G401.6 (cell line): ENCODE measurements at regions not wholly inside any gene's neighbourhood (a gene's known extent, or its start where the extent isn't known, plus 50 kb on each side); places are given as distances from the start of the nearest gene placed in this dataset.
"Not testable (repeated sequence)": the region's sequence is repeated elsewhere in the genome, so short reads cannot be mapped to it uniquely, and the experiment has no call there.

ENCODE experiments used
- FAIRE-seq: peaks from 2 replicates; lab custom pipeline; 2012; peaks lifted over from hg19 to GRCh38; lab: Jason Lieb, UNC

DNA sequence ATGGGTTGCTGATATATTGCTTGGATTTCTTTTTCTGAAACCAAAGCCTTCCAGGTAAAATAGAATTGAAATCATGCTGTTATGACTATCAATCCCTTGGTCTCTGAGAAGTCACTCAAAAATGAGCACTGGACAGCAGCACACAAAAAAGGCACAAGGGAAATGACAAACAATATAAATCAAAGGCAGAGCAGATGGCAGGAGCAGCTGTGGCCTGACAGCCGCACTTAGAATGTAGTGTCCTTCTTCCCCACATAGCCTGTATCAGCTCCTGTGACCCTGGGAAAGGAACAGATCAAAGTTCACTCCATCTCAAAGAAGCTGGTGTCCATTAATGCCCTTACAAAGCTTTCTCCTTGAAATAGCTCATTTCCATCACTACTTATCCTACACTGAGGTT is 326.7 kb downstream of the SUCLG1 start:
- FAIRE-seq: no peak

- no peak for FAIRE-seq
Measured at GRCh38 chr2:84131278-84131830, 327.7 kb downstream of the SUCLG1 start.

DNA sequence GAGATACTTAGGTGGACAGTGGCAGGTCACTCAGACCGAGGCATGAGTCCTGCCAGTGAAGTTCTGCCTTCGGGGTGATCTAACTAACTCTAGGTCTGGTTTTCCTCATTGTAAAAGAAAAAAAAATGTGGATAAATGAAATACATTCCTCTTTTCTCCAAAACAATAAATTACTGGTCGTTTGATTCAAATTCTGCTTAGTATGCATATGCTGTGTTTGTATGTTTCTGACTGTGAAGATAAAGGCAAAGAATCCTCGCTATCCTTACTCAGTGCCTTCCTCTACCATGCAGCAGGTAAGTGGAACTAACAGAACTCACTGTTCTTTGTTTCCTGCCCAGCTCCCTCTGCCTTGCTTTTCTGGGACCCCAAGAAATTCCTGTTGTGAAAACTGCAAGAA is 330.1 kb downstream of the SUCLG1 start:
- no peak for FAIRE-seq

DNA sequence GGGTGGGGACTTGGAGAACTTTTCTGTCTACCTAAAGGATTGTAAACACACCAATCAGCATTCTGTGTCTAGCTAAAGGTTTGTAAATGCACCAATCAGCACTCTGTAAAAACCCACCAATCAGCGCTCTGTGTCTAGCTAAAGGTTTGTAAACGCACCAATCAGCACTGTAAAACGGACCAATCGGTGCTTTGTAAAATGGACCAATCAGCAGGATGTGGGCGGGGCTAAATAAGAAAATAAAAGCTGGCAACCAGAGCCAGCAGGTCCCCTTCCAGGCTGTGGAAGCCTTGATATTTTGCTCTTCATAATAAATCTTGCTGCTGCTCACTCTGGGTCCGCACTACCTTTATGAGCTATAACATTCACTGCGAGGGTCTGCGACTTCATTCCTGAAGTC is 331.3 kb downstream of the SUCLG1 start:
- FAIRE-seq: not testable (repeated sequence)

DNA sequence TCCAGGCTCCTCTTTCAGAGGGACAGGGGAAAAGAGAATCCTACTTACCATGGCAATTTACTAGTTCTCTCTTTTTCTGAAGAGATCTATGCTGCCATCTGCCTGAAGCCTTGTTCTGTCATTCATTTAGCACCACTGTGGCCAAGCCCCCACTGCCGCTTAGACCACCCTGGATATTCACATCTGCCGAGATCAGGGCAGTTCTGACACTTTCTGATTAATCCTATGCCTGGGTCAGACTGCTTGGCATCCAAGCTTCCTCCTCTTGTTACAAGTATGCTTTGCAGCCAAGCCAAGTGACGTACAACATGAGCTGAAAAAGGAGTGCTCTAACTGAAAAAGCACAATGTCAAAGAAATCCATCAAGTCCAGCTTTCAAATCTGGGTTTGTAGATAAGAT is 332.6 kb downstream of the SUCLG1 start:
- no peak for FAIRE-seq

DNA sequence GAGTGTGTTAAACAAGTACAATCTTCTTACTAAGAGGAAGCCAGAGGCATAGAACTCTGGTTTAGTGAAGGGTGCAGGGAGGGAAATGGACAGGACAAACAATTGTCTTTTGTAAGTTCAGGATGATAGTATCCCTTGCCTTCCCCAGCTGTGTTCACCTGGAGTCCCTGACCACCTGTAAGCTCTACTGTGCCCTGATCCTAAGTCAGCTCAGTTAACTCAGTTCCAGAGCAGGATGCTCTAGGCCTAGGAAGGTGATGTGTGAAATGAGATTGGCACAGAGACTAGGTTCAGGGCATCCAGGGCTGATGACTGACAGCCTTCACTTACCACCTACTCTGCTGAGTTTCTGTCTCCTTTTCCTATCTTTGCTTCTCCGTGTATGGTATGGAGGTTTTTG is 333.0 kb downstream of the SUCLG1 start:
- no peak for FAIRE-seq

DNA sequence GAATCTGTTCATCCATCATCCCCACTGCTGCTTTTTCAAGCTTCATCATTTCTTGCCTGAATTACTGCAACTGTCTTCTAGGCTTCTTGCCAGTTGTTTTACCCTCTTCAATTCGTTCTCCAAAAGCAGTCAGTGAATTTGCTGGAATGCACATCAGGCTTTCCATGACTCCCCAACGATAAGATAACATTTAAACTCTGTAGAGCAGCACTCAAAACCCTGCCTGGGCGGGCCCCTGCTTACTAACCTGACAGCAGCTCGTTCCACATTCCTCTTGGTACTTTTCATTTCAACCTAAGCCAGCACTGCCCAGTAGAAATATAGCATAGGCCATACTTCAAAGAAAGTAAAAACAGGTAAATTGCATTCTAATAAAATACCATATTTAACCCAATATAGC is 342.9 kb downstream of the SUCLG1 start:
- FAIRE-seq: no peak

DNA sequence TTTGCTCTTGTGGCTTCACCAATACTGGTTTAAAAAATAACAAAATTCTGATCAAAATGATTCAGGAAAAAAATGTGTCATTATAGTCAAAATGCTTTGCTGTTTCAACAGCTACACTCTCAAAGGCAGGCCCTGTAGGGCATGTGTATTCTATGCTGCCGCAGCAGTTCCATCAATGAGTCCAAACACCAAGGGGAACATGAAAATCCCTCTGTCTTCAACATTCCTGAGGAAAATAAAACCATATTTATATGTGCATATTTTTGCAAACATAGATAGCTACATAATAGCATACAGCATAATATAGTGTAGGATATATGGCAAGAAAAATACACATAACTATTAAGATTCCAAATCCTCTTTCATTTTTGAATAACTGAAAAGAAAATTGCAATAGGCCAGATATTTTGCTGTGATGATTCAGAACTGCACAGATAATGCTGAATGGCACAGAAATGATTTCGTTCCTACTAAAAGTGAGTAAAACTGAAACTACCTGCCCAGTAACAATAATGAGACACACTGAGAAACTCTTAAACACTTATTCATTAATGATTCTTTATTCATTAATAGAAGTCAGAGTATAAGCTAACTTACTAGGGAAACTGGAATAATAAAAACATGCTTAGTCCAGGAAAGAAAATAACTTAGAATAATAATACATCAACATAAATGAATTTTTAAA is 343.8 kb downstream of the SUCLG1 start:
- no peak for FAIRE-seq

DNA sequence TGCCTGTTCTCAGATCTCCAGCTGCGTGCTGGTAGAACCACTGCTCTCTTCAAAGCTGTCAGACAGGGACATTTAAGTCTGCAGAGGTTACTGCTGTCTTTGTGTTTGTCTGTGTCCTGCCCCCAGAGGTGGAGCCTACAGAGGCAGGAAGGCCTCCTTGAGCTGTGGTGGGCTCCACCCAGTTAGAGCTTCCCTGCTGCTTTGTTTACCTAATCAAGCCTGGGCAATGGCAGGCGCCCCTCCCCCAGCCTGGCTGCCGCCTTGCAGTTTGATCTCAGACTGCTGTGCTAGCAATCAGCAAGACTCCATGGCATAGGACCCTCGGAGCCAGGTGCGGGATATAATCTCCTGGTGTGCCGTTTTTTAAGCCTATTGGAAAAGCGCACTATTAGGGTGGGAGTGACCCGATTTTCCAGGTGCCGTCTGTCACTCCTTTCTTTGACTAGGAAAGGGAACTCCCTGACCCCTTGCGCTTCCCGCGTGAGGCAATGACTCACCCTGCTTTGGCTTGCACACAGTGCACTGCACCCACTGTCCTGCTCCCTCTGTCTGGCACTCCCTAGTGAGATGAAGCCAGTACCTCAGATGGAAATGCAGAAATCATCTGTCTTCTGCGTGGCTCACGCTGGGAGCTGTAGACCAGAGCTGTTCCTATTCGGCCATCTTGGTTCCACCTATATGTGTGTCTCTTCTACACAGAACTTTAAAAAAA is 355.1 kb downstream of the SUCLG1 start:
- FAIRE-seq: not testable (repeated sequence)

DNA sequence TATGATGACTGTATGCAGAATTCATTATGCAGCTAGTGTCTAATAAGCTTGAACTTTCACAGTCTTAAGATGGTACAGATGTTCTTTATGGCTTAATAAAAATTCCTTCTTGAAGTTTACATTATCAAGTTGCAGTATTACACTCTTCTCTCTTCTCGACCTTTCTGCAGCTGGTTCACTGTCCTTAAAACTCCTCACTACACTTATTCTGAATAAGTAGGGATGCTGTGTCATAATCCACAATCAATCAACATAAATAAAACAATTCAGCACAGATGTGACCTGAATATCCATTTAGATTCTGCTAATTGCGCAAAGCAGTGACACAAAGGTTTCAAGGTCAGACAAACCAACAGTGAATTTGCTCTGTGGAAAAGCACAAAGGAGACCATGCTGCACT is 356.8 kb downstream of the SUCLG1 start:
- FAIRE-seq: no peak

DNA sequence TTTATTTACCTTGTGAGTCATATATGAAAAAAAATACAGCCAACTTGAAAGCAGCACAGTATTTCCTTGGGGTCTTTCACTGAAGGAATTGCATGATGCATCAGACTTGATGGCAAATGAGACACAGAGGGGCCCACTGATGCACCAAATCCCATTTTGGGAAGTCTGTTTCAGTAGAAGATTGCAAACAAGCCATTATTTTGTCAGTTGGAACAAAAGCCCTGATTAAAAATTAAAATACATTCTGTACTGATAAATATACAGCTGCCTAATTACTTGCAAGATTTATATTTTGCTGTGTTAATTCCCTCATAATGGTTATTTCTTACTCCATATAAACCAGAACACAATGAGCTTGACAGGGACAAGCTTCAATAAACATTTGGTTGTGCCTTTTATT is 370.4 kb downstream of the SUCLG1 start:
- no peak for FAIRE-seq

DNA sequence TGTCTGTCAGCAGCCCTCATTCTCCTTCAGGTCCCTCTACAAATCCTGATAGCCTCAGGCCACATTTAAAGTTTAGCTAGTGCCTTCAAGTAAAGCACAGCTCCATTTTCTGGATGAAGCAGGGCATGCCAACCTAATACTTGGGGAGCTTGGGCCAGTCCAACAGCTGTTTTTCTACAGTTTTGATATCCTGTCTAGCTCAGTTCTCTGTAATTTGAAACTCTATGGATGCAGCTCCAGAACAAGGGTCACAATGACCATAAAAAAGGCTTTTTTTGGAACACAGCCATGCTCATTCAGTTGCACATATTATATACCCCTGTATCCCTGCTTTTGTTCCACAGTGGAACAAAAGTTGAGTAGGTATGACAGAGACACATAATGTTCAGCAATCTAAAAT is 373.5 kb downstream of the SUCLG1 start:
- FAIRE-seq: no peak

DNA sequence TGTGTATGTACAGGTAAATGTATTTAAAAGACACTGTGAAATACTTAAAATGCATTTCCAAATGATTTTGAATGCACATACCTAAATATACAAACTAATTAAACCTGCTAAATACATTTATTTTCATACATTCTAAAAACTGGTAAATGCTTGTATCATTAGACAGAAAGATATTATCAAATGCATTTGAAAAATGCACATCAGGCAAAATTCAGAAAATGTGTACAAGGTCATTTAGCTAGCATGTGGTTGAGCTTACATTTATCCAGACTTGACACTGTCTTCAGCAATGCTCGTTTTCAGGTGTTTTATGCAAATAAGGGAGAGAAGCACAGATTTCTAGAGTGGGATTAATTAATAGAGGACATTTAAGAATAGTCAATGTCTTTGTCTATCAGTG is 374.2 kb downstream of the SUCLG1 start:
- FAIRE-seq: no peak

GRCh38 chr2:84083984-84084383 is 375.1 kb downstream of the SUCLG1 start:
- FAIRE-seq: no peak

GRCh38 chr2:84078471-84078870 is 380.6 kb downstream of the SUCLG1 start:
- FAIRE-seq: no peak

- no peak for FAIRE-seq
Measured at GRCh38 chr2:84077496-84077895, 381.6 kb downstream of the SUCLG1 start.

DNA sequence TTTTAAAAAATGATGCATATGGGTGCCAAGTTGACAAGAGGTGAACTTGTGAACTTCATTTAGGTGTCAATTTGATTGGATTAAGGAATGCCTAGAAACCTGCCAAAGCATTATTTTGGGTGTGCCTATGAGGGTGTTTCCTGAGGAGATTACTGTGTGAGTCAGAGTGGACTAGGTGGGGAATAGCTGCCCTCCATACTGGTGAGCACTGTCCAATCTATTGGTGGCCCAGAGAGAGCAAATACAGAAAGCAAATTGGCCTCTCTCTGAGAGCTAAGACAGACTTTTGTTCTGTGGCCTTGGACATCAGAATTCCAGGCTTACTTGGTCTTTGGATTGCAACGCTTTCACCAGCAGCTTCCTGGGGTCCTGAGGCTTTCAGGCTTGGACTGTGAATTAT is 388.0 kb downstream of the SUCLG1 start:
- FAIRE-seq: no peak

DNA sequence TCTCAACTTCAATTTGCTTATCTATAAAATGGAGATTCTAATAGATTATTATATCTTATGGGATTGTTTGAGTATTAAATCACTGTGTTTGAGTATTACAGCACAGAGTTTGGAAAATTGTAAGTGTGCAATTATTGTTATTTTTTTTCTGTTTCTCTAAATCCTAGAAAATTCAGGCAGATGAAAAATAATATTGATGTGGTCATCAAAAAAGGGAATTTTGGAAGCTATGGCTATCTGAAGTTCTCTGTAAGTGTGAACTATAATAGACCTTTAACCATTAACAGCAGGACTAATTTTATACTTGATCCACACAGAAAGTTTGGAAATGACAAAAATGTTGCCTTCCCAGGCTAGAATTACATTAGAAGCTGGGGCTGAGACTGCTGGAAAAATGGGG is 393.2 kb downstream of the SUCLG1 start:
- no peak for FAIRE-seq

DNA sequence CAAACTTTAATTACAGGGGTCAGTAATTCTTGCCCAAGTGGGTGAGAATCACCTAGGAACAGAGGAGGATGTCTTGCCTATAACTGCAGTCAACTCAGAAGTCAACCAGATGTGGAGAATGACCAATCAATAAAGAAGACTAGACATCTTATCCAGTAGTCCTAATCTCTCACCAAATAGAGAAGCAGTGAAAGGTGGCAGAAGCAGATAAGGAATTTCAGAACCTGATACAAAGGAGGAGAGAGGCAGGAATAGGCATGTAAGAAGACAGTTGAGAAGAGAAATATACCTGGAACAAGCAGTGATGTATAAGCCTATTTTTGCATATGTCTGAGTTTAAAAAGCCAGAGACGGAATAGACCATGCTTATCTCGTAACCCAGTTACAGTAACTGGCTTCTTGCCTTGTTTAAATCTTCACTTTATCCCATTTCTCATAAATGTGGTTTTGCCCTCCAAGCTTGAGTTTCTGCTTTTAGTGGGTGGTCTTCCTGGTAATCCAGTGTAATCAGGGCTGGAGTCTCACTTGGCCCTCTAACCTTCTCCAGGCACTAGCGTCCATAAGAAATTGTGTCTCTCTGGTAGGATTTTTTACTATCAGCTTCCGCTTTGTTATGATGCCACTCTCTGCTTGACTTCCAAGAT is 401.0 kb downstream of the SUCLG1 start:
- FAIRE-seq: no peak

DNA sequence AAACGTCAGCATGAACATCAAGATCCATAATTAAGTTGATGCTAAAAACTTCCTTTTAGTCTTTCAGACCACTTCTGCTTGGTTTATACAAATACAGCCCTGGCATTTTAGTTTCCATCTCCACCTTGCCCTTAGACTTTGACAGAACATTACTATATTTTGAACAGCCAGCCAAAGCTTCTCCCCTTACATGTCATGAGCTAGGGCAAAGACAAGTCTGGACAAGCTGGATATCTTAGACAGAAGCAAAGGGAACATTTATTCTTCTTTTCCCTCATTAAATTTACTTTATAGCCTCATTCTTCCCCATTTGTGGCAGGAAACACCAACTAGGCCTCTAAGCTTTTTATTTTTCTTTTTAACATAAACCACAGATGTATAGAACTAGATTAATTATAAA is 403.3 kb downstream of the SUCLG1 start:
- FAIRE-seq: no peak

DNA sequence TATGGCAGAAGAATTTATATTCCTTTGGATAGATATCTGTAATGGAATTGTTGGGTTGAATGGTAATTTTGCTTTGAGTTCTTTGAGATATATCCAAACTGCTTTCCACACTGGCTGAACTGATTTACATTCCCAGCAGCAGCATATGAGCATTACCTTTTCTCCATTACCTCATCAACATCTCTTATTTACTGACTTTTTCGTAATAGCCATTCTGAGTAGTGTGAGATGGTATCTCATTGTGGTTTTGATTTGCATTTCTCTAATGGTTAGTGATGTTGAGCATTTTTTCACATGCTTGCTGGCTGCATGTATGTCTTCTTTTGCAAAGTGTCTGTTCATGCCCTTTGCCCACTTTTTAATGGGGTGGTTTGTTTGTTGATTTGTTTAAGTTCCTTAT is 404.5 kb downstream of the SUCLG1 start:
- not testable (repeated sequence) for FAIRE-seq

GRCh38 chr2:84052913-84053312 is 406.2 kb downstream of the SUCLG1 start:
- FAIRE-seq: no peak

DNA sequence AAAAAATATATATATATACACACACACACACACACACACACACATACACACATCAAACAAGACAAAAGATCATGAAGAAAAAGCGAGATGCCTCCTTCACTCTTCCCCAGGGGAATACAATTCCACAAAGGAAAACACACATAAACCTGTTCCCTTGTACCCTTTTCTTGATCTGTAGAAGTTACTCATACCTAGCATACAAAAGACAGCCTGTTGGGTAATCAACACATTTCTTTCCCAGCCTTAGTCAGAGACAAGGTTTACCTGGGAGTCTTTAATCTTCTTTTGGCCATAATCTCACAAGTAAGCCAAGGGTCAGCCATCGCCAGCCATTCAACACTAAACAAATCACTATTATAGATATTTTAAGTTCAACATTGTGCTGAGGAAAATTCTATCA is 407.0 kb downstream of the SUCLG1 start:
- FAIRE-seq: no peak
